ENCODE measurements at regions not wholly inside any gene's neighbourhood (a gene's known extent, or its start where the extent isn't known, plus 50 kb on each side); places are given as distances from the start of the nearest gene placed in this dataset.

DNA sequence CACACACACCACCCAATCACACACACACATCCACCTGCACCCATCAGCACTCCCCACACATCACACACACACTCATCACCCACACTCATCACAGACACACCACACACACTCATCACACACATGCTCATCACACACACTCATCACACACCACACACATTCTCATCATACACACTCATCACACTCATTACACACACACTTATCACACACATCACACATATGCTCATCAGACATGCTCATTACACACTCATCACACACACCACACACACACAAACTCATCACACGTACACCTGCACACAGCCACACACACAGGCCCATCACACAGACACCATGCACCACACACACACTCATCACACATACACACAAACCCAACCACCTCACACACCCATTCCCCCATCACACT lies 107.5 kb upstream of the C14orf180 start:
- intact Hi-C loops (cut with micrococcal nuclease), result no loop called here
- Histone ChIP-seq H3K4me3 (replicated peaks in 1 of 2; ENCODE audit: low read depth in 1 of 2, low read length in 2 of 2) (no peak overlapping the region), H3K9ac (ENCODE audit: low read length) (no peak overlapping the region), H3K79me2 (ENCODE audit: insufficient read depth, low read length) (no peaks in the 10 kb centered on the region), H3K4me2 (ENCODE audit: low read length) (no peak overlapping the region), H3K4me1 (ENCODE audit: control insufficient read depth in 1 of 2, insufficient read depth in 2 of 2, low read length in 2 of 2) (no peaks in the 10 kb centered on the region), H3K9me2 (ENCODE audit: insufficient read depth) (no peaks in the 10 kb centered on the region), H3K27me3 (ENCODE audit: insufficient read depth, low read length) (peaks cover 15% of the 10 kb centered on the region; the same call in 1 of the 2 replicates), H3K27ac (ENCODE audit: low read depth, low read length) (no peak overlapping the region), H2AFZ (ENCODE audit: low read depth, low read length, poor library complexity, severe bottlenecking) (no peak overlapping the region), H4K20me1 (ENCODE audit: insufficient read depth) (no peaks in the 10 kb centered on the region), H3K36me3 (ENCODE audit: control insufficient read depth in 1 of 2, insufficient read depth in 2 of 2, low read length in 2 of 2) (no peaks in the 10 kb centered on the region), H3K9me3 (ENCODE audit: control insufficient read depth in 1 of 2, insufficient read depth in 1 of 2, low read depth in 1 of 2, low read length in 2 of 2) (no peaks in the 10 kb centered on the region)
- DNase-seq (ENCODE audit: low read depth, low spot score) (no peak), ATAC-seq (no peak)
- TF ChIP-seq, protein P1, sequence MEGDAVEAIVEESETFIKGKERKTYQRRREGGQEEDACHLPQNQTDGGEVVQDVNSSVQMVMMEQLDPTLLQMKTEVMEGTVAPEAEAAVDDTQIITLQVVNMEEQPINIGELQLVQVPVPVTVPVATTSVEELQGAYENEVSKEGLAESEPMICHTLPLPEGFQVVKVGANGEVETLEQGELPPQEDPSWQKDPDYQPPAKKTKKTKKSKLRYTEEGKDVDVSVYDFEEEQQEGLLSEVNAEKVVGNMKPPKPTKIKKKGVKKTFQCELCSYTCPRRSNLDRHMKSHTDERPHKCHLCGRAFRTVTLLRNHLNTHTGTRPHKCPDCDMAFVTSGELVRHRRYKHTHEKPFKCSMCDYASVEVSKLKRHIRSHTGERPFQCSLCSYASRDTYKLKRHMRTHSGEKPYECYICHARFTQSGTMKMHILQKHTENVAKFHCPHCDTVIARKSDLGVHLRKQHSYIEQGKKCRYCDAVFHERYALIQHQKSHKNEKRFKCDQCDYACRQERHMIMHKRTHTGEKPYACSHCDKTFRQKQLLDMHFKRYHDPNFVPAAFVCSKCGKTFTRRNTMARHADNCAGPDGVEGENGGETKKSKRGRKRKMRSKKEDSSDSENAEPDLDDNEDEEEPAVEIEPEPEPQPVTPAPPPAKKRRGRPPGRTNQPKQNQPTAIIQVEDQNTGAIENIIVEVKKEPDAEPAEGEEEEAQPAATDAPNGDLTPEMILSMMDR (IDR thresholded peaks at IDR 0.05 in 2 of 3, conservative IDR thresholded peaks at IDR 0.05 in 1 of 3; ENCODE audit: borderline replicate concordance in 1 of 3, insufficient read depth in 1 of 3, low read depth in 2 of 3, low read length in 2 of 3), result no peak
- TF ChIP-seq JUND (IDR thresholded peaks at IDR 0.05) (no peak), ZNF274 (IDR thresholded peaks at IDR 0.05; ENCODE audit: low read depth, low read length) (no peak), RAD21 (IDR thresholded peaks at IDR 0.05; ENCODE audit: low read depth) (no peak), SRF (IDR thresholded peaks at IDR 0.05; ENCODE audit: low read depth) (no peak), SP1 (IDR thresholded peaks at IDR 0.05; ENCODE audit: low read depth) (no peak), POLR2AphosphoS5 (IDR thresholded peaks at IDR 0.05; ENCODE audit: low read depth, low read length) (no peak)
- no TSS peak for BruUV-seq (replicated peaks)
- ChIA-PET RAD21 (ENCODE audit: low non-redundant PET in 1 of 2, low total read pairs in 2 of 2, uncharacterized antibody in 2 of 2, unreplicated experiment in 2 of 2) (no interaction called here), POLR2A (no interaction called here), CTCF (no interaction called here)

DNA sequence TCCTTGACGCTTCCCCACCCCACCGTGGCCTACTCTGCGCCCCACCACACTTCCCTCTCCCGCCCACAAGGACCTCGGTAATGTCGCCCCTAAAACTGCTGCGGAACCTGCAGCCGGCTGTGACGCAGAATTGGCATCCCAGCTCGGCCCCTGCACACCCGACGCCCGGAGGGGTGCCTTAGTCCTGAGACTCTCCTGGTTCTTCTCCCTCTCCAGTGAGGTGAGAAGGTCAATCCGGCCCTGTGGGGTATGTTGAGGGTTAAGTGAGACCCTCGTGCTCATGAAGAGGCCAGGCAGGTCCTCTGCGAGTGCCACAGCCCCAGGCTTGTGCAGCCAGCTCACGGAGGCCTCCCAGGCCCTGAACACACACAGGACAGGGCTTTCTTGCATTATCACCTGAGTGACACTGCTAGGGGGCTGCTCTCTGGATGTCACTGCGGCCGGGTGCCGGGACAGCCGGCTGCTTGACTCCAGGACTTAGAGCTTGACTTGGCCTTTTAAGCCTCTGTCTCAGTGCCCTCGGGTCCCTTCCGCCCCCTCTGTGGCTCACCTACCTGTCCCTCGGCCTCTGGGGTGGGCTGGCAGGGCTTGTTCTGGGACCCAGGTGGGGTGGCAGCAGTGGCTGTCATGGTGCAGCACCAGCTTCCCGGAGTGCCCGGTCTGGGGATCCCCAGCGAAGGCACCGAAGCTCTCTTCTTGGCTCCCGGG lies 106.9 kb upstream of the C14orf180 start:
- no peak overlapping the region for H2AFZ ChIP-seq (ENCODE audit: low read depth, low read length, poor library complexity, severe bottlenecking)
- TF ChIP-seq FOSL1 (IDR thresholded peaks at IDR 0.05; ENCODE audit: low read depth) (no peak), CEBPB (IDR thresholded peaks at IDR 0.05; ENCODE audit: low read depth) (no peak), CBX3 (IDR thresholded peaks at IDR 0.05; ENCODE audit: low read depth) (no peak), EZH2phosphoT487 (IDR thresholded peaks at IDR 0.05; ENCODE audit: borderline replicate concordance) (no peak), SP1 (IDR thresholded peaks at IDR 0.05; ENCODE audit: low read depth) (no peak)
- TF ChIP-seq, protein P2, sequence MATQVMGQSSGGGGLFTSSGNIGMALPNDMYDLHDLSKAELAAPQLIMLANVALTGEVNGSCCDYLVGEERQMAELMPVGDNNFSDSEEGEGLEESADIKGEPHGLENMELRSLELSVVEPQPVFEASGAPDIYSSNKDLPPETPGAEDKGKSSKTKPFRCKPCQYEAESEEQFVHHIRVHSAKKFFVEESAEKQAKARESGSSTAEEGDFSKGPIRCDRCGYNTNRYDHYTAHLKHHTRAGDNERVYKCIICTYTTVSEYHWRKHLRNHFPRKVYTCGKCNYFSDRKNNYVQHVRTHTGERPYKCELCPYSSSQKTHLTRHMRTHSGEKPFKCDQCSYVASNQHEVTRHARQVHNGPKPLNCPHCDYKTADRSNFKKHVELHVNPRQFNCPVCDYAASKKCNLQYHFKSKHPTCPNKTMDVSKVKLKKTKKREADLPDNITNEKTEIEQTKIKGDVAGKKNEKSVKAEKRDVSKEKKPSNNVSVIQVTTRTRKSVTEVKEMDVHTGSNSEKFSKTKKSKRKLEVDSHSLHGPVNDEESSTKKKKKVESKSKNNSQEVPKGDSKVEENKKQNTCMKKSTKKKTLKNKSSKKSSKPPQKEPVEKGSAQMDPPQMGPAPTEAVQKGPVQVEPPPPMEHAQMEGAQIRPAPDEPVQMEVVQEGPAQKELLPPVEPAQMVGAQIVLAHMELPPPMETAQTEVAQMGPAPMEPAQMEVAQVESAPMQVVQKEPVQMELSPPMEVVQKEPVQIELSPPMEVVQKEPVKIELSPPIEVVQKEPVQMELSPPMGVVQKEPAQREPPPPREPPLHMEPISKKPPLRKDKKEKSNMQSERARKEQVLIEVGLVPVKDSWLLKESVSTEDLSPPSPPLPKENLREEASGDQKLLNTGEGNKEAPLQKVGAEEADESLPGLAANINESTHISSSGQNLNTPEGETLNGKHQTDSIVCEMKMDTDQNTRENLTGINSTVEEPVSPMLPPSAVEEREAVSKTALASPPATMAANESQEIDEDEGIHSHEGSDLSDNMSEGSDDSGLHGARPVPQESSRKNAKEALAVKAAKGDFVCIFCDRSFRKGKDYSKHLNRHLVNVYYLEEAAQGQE (IDR thresholded peaks at IDR 0.05; ENCODE audit: low read depth), result no peak
- TF ChIP-seq, protein P3, sequence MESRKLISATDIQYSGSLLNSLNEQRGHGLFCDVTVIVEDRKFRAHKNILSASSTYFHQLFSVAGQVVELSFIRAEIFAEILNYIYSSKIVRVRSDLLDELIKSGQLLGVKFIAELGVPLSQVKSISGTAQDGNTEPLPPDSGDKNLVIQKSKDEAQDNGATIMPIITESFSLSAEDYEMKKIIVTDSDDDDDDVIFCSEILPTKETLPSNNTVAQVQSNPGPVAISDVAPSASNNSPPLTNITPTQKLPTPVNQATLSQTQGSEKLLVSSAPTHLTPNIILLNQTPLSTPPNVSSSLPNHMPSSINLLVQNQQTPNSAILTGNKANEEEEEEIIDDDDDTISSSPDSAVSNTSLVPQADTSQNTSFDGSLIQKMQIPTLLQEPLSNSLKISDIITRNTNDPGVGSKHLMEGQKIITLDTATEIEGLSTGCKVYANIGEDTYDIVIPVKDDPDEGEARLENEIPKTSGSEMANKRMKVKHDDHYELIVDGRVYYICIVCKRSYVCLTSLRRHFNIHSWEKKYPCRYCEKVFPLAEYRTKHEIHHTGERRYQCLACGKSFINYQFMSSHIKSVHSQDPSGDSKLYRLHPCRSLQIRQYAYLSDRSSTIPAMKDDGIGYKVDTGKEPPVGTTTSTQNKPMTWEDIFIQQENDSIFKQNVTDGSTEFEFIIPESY (IDR thresholded peaks at IDR 0.05; ENCODE audit: extremely low read depth, insufficient replicate concordance, low read length), result no peak

More for the DNA sequence above, 106.9 kb upstream of the C14orf180 start:
- peaks cover 10% of the 10 kb centered on the region; the same call in 1 of the 2 replicates for H3K27me3 ChIP-seq (ENCODE audit: insufficient read depth, low read length)
- H3K4me2 ChIP-seq (ENCODE audit: low read length), result no peak overlapping the region
- DNase-seq (ENCODE audit: low read depth, low spot score) (no peak), ATAC-seq (no peak)
- no peaks in the 10 kb centered on the region for H4K20me1 ChIP-seq (ENCODE audit: insufficient read depth)
- no peak overlapping the region for H3K4me3 ChIP-seq (replicated peaks in 1 of 2; ENCODE audit: low read depth in 1 of 2, low read length in 2 of 2)
- H3K9me2 ChIP-seq (ENCODE audit: insufficient read depth), result no peaks in the 10 kb centered on the region
- no peak overlapping the region for H3K27ac ChIP-seq (ENCODE audit: low read depth, low read length)
- H3K79me2 ChIP-seq (ENCODE audit: insufficient read depth, low read length), result no peaks in the 10 kb centered on the region
- RAD21 ChIA-PET (ENCODE audit: low non-redundant PET in 1 of 2, low total read pairs in 2 of 2, uncharacterized antibody in 2 of 2, unreplicated experiment in 2 of 2), result no interaction called here
- no peak overlapping the region for H3K9ac ChIP-seq (ENCODE audit: low read length)
- no TSS peak for BruUV-seq (replicated peaks)
- no peaks in the 10 kb centered on the region for H3K36me3 ChIP-seq (ENCODE audit: control insufficient read depth in 1 of 2, insufficient read depth in 2 of 2, low read length in 2 of 2)
- H3K9me3 ChIP-seq (ENCODE audit: control insufficient read depth in 1 of 2, insufficient read depth in 1 of 2, low read depth in 1 of 2, low read length in 2 of 2), result no peaks in the 10 kb centered on the region
- intact Hi-C loops (cut with micrococcal nuclease), result no loop called here
- CTCF ChIA-PET, result no interaction called here
- H3K4me1 ChIP-seq (ENCODE audit: control insufficient read depth in 1 of 2, insufficient read depth in 2 of 2, low read length in 2 of 2), result no peaks in the 10 kb centered on the region
- POLR2A ChIA-PET, result no interaction called here
